MM.1S (cell line): ENCODE measurements at regions not wholly inside any gene's neighbourhood (a gene's known extent, or its start where the extent isn't known, plus 50 kb on each side); places are given as distances from the start of the nearest gene placed in this dataset.

Experiments
- EZH2 ChIP-seq: fragments of 300-600 bp; sonication (generic); optimal IDR thresholded peaks from 2 replicates; pipeline ENCODE3; 2017; ENCODE audit warnings: low read depth, mild to moderate bottlenecking, antibody characterized with exemption, low read length, mixed read lengths
- EZH2phosphoT487 ChIP-seq: fragments of 300-600 bp; sonication (generic); IDR thresholded peaks from 2 replicates; pipeline ENCODE4 v1.6.1; 2018; ENCODE audit warnings: antibody characterized with exemption, low read length
- TF ChIP-seq, protein P1 (sequence below): fragments of 300-600 bp; sonication (generic); IDR thresholded peaks from 2 replicates; pipeline ENCODE4 v1.5.1; 2016; ENCODE audit warnings: antibody characterized with exemption, low read length, mixed read lengths

DNA sequence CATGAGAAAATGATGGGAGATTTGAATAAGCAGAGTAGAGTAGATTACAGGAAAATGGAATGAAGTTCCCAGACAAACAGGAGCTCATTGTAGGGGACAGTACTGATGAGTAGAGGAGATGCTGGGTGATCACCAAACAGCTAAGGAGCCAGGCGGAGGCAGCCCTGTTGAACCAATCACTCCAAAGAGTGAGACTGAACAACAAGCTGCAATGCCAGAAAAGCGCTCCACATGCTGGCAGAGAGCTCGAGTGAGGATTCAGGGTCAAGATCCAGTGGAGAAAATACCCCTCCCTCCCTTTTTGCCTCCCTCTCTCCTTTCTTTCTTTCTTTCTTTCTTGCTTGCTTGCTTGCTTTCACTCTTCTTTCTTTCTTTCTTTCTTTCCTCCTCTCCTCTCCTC lies 133.3 kb downstream of the PFKFB3 start:
- TF ChIP-seq EZH2phosphoT487 = no peak
- no peak for TF ChIP-seq EZH2
- TF ChIP-seq, protein P1, sequence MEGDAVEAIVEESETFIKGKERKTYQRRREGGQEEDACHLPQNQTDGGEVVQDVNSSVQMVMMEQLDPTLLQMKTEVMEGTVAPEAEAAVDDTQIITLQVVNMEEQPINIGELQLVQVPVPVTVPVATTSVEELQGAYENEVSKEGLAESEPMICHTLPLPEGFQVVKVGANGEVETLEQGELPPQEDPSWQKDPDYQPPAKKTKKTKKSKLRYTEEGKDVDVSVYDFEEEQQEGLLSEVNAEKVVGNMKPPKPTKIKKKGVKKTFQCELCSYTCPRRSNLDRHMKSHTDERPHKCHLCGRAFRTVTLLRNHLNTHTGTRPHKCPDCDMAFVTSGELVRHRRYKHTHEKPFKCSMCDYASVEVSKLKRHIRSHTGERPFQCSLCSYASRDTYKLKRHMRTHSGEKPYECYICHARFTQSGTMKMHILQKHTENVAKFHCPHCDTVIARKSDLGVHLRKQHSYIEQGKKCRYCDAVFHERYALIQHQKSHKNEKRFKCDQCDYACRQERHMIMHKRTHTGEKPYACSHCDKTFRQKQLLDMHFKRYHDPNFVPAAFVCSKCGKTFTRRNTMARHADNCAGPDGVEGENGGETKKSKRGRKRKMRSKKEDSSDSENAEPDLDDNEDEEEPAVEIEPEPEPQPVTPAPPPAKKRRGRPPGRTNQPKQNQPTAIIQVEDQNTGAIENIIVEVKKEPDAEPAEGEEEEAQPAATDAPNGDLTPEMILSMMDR = no peak
